OCI-LY7 (cell line): ENCODE measurements at regions not wholly inside any gene's neighbourhood (a gene's known extent, or its start where the extent isn't known, plus 50 kb on each side); places are given as distances from the start of the nearest gene placed in this dataset.

Source experiments
- BruUV-seq: library from RNA; stranded (reverse); fragments of 400-500 nt; replicated peaks from 2 replicates; lab custom pipeline; 2021; lab: Mats Ljungman, UMichigan
- CTCF ChIA-PET: fragments of 300-600 bp; sonication (Branson Sonifier 250); formaldehyde crosslinking; loops from one replicate; lab custom pipeline; 2022; ENCODE audit warnings: antibody characterized with exemption; ENCODE audit not compliant: unreplicated experiment; lab: Charles Lee
- POLR2A ChIA-PET: fragments of 300-600 bp; sonication (Branson Sonifier 250); formaldehyde crosslinking; loops from one replicate; lab custom pipeline; 2022; ENCODE audit warnings: antibody characterized with exemption; lab: Charles Lee
- DNase-seq: peaks from one replicate; pipeline ENCODE4 v3.0.0-alpha.2; 2015; ENCODE audit warnings: low spot score
- H2AFZ ChIP-seq: fragments of 200-600 bp; sonication (generic), shearing (Covaris generic); 2 replicates; pipeline ENCODE4 v1.6.1; 2014; ENCODE audit warnings: mild to moderate bottlenecking, antibody characterized with exemption, low read length, moderate library complexity
- H3K27ac ChIP-seq: fragments of 200-600 bp; sonication (generic); 2 replicates; pipeline ENCODE4 v1.5.1; 2014; ENCODE audit warnings: mixed run types, low read depth, mild to moderate bottlenecking, moderate library complexity, low read length, inconsistent platforms; ENCODE audit not compliant: poor library complexity, severe bottlenecking
- H3K36me3 ChIP-seq: fragments of 200-600 bp; sonication (generic); 2 replicates; pipeline ENCODE4 v1.6.1; 2014; ENCODE audit warnings: mild to moderate bottlenecking, antibody characterized with exemption, low read length, moderate library complexity, mixed read lengths; ENCODE audit not compliant: insufficient read depth
- H3K4me1 ChIP-seq: fragments of 200-600 bp; sonication (generic); 2 replicates; pipeline ENCODE4 v1.5.1; 2014; ENCODE audit warnings: mild to moderate bottlenecking, low read length; ENCODE audit not compliant: insufficient read depth, poor library complexity, severe bottlenecking
- H3K4me2 ChIP-seq: fragments of 200-600 bp; sonication (generic); 2 replicates; pipeline ENCODE4 v1.6.1; 2014; ENCODE audit warnings: mild to moderate bottlenecking, low read length
- H3K4me3 ChIP-seq: fragments of 200-600 bp; sonication (generic); 2 replicates; pipeline ENCODE4 v1.5.1; 2014; ENCODE audit warnings: mild to moderate bottlenecking, low read depth, low read length; ENCODE audit not compliant: poor library complexity, severe bottlenecking
- H3K79me2 ChIP-seq: fragments of 200-600 bp; sonication (generic); 2 replicates; pipeline ENCODE4 v1.6.1; 2016; ENCODE audit warnings: low read depth, mild to moderate bottlenecking, low read length, moderate library complexity, mixed read lengths; ENCODE audit not compliant: insufficient read depth
- H3K9me2 ChIP-seq: fragments of 200-600 bp; sonication (generic); 2 replicates; pipeline ENCODE4 v1.6.1; 2016; ENCODE audit warnings: mild to moderate bottlenecking, low read length, mixed read lengths; ENCODE audit not compliant: insufficient read depth
- H3K9me3 ChIP-seq: fragments of 200-600 bp; sonication (generic); 2 replicates; pipeline ENCODE4 v1.6.1; 2014; ENCODE audit warnings: mild to moderate bottlenecking, mixed run types, low read length, mixed read lengths
- H4K20me1 ChIP-seq: fragments of 200-600 bp; sonication (generic); 2 replicates; pipeline ENCODE4 v1.6.1; 2014; ENCODE audit warnings: mild to moderate bottlenecking, antibody characterized with exemption, low read length, moderate library complexity, mixed read lengths; ENCODE audit not compliant: insufficient read depth
- CTCF ChIP-seq: fragments of 200-600 bp; sonication (generic); conservative IDR thresholded peaks from 2 replicates; pipeline ENCODE4 v1.5.1; 2014; ENCODE audit warnings: mild to moderate bottlenecking, antibody characterized with exemption, low read length, moderate library complexity, mixed read lengths
- EZH2phosphoT487 ChIP-seq: fragments of 200-600 bp; sonication (generic); IDR thresholded peaks from 2 replicates; pipeline ENCODE4 v1.6.1; 2018; ENCODE audit warnings: low read depth, borderline replicate concordance, mild to moderate bottlenecking, mixed run types, antibody characterized with exemption, low read length, moderate library complexity, mixed read lengths
- intact Hi-C: fragments of 100-400 bp; cut with micrococcal nuclease; formaldehyde crosslinking; loops from one replicate; pipeline ENCODE4 v1.10.0; 2022; ENCODE audit not compliant: unreplicated experiment

GRCh38 chr7:20016669-20017068 lies 200.5 kb downstream of the MACC1 start:
- Histone ChIP-seq H3K79me2 (no peaks in the 10 kb centered on the region), H3K9me3 (no peaks in the 10 kb centered on the region), H2AFZ (no peak overlapping the region), H3K4me2 (no peak overlapping the region), H3K9me2 (no peaks in the 10 kb centered on the region), H4K20me1 (no peaks in the 10 kb centered on the region), H3K27ac (no peak overlapping the region), H3K36me3 (no peaks in the 10 kb centered on the region), H3K4me3 (no peak overlapping the region), H3K4me1 (no peaks in the 10 kb centered on the region)
- ChIA-PET POLR2A (interaction anchor here (0.6 to 1.8 kb wide), 2 partner anchors 12 to 300 kb away, joined by 3 read pairs; no protein-coding TSS in a partner anchor), CTCF (no interaction called here)
- DNase-seq: no peak
- intact Hi-C loops: no loop called here
- TF ChIP-seq CTCF: no peak
- no peak for TF ChIP-seq EZH2phosphoT487
- BruUV-seq: no TSS peak

- Histone ChIP-seq H3K79me2 (no peaks in the 10 kb centered on the region), H3K4me3 (no peak overlapping the region), H3K36me3 (no peaks in the 10 kb centered on the region), H4K20me1 (no peaks in the 10 kb centered on the region), H3K9me3 (no peaks in the 10 kb centered on the region), H3K4me2 (no peak overlapping the region), H3K27ac (no peak overlapping the region), H3K4me1 (no peaks in the 10 kb centered on the region), H2AFZ (no peak overlapping the region), H3K9me2 (no peaks in the 10 kb centered on the region)
- intact Hi-C loops: no loop called here
- no TSS peak for BruUV-seq
- no peak for DNase-seq
- TF ChIP-seq CTCF (no peak), EZH2phosphoT487 (no peak)
- ChIA-PET POLR2A (no interaction called here), CTCF (no interaction called here)
These were observed 203.6 kb downstream of the MACC1 start for GRCh38 chr7:20013536-20013935.

- Histone ChIP-seq H3K4me1 (no peaks in the 10 kb centered on the region), H3K36me3 (no peaks in the 10 kb centered on the region), H3K79me2 (no peaks in the 10 kb centered on the region), H3K27ac (no peak overlapping the region), H4K20me1 (no peaks in the 10 kb centered on the region), H3K9me3 (no peaks in the 10 kb centered on the region), H2AFZ (no peak overlapping the region), H3K9me2 (no peaks in the 10 kb centered on the region), H3K4me2 (no peak overlapping the region), H3K4me3 (no peak overlapping the region)
- no peak for DNase-seq
- POLR2A ChIA-PET: interaction anchor here (0.8 to 1.3 kb wide), 2 partner anchors 14 to 34 kb away, joined by 3 read pairs; no protein-coding TSS in a partner anchor
- intact Hi-C loops: no loop called here
- no TSS peak for BruUV-seq
- CTCF ChIA-PET: no interaction called here
- TF ChIP-seq CTCF (no peak), EZH2phosphoT487 (no peak)
These were observed 205.1 kb downstream of the MACC1 start for GRCh38 chr7:20012100-20012499.
